GM12878 (cell line): ENCODE measurements at regions not wholly inside any gene's neighbourhood (a gene's known extent, or its start where the extent isn't known, plus 50 kb on each side); places are given as distances from the start of the nearest gene placed in this dataset.

ENCODE experiments used
- ATAC-seq: fragments of 200-7000 bp; cut with Tn5 transposase; 3 replicates; pipeline ENCODE4 v1.9.1; 2020; ENCODE audit warnings: mild to moderate bottlenecking, moderate library complexity
- BruUV-seq: library from RNA; stranded (reverse); fragments of 400-500 nt; replicated peaks from 2 replicates; lab custom pipeline; 2021; lab: Mats Ljungman, UMichigan
- CTCF ChIA-PET: fragments of 300-600 bp; sonication (Branson Sonifier 250); formaldehyde crosslinking; extraction: SDS; loops from one replicate; lab custom pipeline; 2021; ENCODE audit warnings: inconsistent platforms; lab: Yijun Ruan, JAX
- POLR2A ChIA-PET: fragments of 350-600 bp; formaldehyde crosslinking; extraction: SDS; loops from one replicate; lab custom pipeline; 2021; ENCODE audit warnings: inconsistent platforms; lab: Charles Lee
- RAD21 ChIA-PET: fragments of 300-600 bp; sonication (Branson Sonifier 250); formaldehyde crosslinking; loops from one replicate; lab custom pipeline; 2023; ENCODE audit warnings: antibody characterized with exemption; ENCODE audit not compliant: unreplicated experiment; lab: Charles Lee
- SMC1A ChIA-PET: fragments of 300-600 bp; sonication (Branson Sonifier 250); formaldehyde crosslinking; loops from one replicate; lab custom pipeline; 2023; ENCODE audit not compliant: unreplicated experiment, uncharacterized antibody; lab: Charles Lee
- DNase-seq: peaks from one replicate; pipeline ENCODE4 v3.0.0-alpha.2; 2011; ENCODE audit warnings: low read depth, low spot score
- FAIRE-seq: peaks from 3 replicates; lab custom pipeline; 2011; peaks lifted over from hg19 to GRCh38; lab: Jason Lieb, UNC
- H2AFZ ChIP-seq: 2 replicates; pipeline ENCODE4 v1.6.0; 2011; ENCODE audit warnings: low read depth, low read length, control low read depth; ENCODE audit not compliant: control insufficient read depth
- H3K27ac ChIP-seq: 2 replicates; pipeline ENCODE4 v1.5.1; 2011; ENCODE audit warnings: control low read depth; ENCODE audit not compliant: control insufficient read depth, insufficient read depth
- H3K27me3 ChIP-seq, 2 experiments: replicated peaks in 1 of 2; 2 replicates each; pipeline versions ENCODE4 v1.6.0 to v1.6.1; 2011; ENCODE audit warnings: low read length in 1 of 2; ENCODE audit not compliant: control insufficient read depth in 2 of 2, insufficient read depth in 2 of 2
- H3K36me3 ChIP-seq, 2 experiments: 2 replicates each; pipeline ENCODE4 v1.5.1; 2011; ENCODE audit warnings: low read length in 1 of 2; ENCODE audit not compliant: control insufficient read depth in 2 of 2, insufficient read depth in 2 of 2
- H3K4me1 ChIP-seq: 2 replicates; pipeline ENCODE4 v1.6.1; 2011; ENCODE audit warnings: mild to moderate bottlenecking, low read length, moderate library complexity, mixed read lengths; ENCODE audit not compliant: control insufficient read depth, insufficient read depth
- H3K4me2 ChIP-seq: 2 replicates; pipeline ENCODE4 v1.6.0; 2011; ENCODE audit warnings: control low read depth; ENCODE audit not compliant: control insufficient read depth, insufficient read depth
- H3K4me3 ChIP-seq: fragments of 200-600 bp; sonication (generic); 2 replicates; pipeline ENCODE4 v1.5.1; 2016
- H3K79me2 ChIP-seq: 2 replicates; pipeline ENCODE4 v1.6.0; 2011; ENCODE audit warnings: low read length; ENCODE audit not compliant: control insufficient read depth, insufficient read depth
- H3K9ac ChIP-seq: 2 replicates; pipeline ENCODE4 v1.8.0; 2011; ENCODE audit warnings: low read length, control low read depth, mixed read lengths; ENCODE audit not compliant: control insufficient read depth, insufficient read depth
- H3K9me3 ChIP-seq: replicated peaks from 3 replicates; pipeline ENCODE4 v1.5.1; 2011; ENCODE audit warnings: mild to moderate bottlenecking, low read length; ENCODE audit not compliant: control insufficient read depth, insufficient read depth
- H4K20me1 ChIP-seq: 2 replicates; pipeline ENCODE4 v1.6.0; 2011; ENCODE audit not compliant: control insufficient read depth, insufficient read depth
- CHD4 ChIP-seq: fragments of 200-600 bp; sonication (generic); IDR thresholded peaks from 2 replicates; pipeline ENCODE4 v1.6.1; 2016; ENCODE audit warnings: mild to moderate bottlenecking
- EED ChIP-seq: sonication (generic); IDR thresholded peaks from 2 replicates; pipeline ENCODE4 v1.6.1; 2016; ENCODE audit warnings: antibody characterized with exemption, low read depth
- RCOR1 ChIP-seq: conservative IDR thresholded peaks from 2 replicates; pipeline ENCODE4 v1.6.1; 2012; ENCODE audit warnings: low read depth, low read length, improper control_type of control experiment
- RUNX3 ChIP-seq: IDR thresholded peaks from 2 replicates; pipeline ENCODE4 v1.6.1; 2012; ENCODE audit warnings: low read length, inconsistent platforms
- SMARCA5 ChIP-seq: fragments of 450-650 bp; IDR thresholded peaks from 2 replicates; pipeline ENCODE4 v1.6.1; 2017; ENCODE audit warnings: mild to moderate bottlenecking
- SP1 ChIP-seq: IDR thresholded peaks from one replicate; pipeline ENCODE4 v1.6.1; 2011; ENCODE audit warnings: low read depth, low read length
- SUPT20H ChIP-seq: IDR thresholded peaks from 2 replicates; pipeline ENCODE4 v1.6.1; 2011; ENCODE audit warnings: low read depth, mild to moderate bottlenecking, low read length, moderate library complexity, borderline replicate concordance; ENCODE audit not compliant: control insufficient read depth
- ZNF384 ChIP-seq: IDR thresholded peaks from 2 replicates; pipeline ENCODE4 v1.6.1; 2012; ENCODE audit warnings: low read depth, mild to moderate bottlenecking, low read length, improper control_type of control experiment, borderline replicate concordance
- ZNF687 ChIP-seq: fragments of 450-650 bp; IDR thresholded peaks from 2 replicates; pipeline ENCODE4 v1.6.1; 2017; ENCODE audit warnings: mild to moderate bottlenecking, moderate library complexity
- ZSCAN29 ChIP-seq: fragments of 450-650 bp; IDR thresholded peaks from 2 replicates; pipeline ENCODE4 v1.6.1; 2017; ENCODE audit warnings: mild to moderate bottlenecking, moderate library complexity
- WGBS: methylation state at CpG from one replicate; pipeline ENCODE4 v1.1.6; 2016; ENCODE audit warnings: low lambda C conversion rate; ENCODE audit not compliant: insufficient replicate concordance, insufficient coverage; ENCODE audit errors: missing lambda C conversion rate; 5-methylcytosine and 5-hydroxymethylcytosine counted together
- in situ Hi-C: fragments of 300-500 bp; cut with MboI; formaldehyde crosslinking; loops from 9 replicates; pipeline ENCODE4 v1.14.3; 2018; ENCODE audit warnings: mixed read lengths
- intact Hi-C: fragments of 100-400 bp; cut with micrococcal nuclease; formaldehyde crosslinking; loops from one replicate; pipeline ENCODE4 v1.14.2; 2022; ENCODE audit not compliant: unreplicated experiment
- TF ChIP-seq, protein P1 (sequence below): IDR thresholded peaks from 2 replicates; pipeline ENCODE4 v1.6.1; 2011; ENCODE audit warnings: mild to moderate bottlenecking, low read depth, low read length, moderate library complexity; ENCODE audit not compliant: insufficient replicate concordance
- TF ChIP-seq, protein P2 (sequence below): fragments of 450-650 bp; IDR thresholded peaks from 2 replicates; pipeline ENCODE4 v1.6.1; 2017; ENCODE audit warnings: mild to moderate bottlenecking, low read depth, inconsistent platforms; ENCODE audit not compliant: poor library complexity, severe bottlenecking
- TF ChIP-seq, protein P3 (sequence below): fragments of 450-650 bp; formaldehyde crosslinking; IDR thresholded peaks from 2 replicates; pipeline ENCODE4 v1.4.0; 2022; ENCODE audit warnings: mild to moderate bottlenecking, moderate library complexity

DNA sequence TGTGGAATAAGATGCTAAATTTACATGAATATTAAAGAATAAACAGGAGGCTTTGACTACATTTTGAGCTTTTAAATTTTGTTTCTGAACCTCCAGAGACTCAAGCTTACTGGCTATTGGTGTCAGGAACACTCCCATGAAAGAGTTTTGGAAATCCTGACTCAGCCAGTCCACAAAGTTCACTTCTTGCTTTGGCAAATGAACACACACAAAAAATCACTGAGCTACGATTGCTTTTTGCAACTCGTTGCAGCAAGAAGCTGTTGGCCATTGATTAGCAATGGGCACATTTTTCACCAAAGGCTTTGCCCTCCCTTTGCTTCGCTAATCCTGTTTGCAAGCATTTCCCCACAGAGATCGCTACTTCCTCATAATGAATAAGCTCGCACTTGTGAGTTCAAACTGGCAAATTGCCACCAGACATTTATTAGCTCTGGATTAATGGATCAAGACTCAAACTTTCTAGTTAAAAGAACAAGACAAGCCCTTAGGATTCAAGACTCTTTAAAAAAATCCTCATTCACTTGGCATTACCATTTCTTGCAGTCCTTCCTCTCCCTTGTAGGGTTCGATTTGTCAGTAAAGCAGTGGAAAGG lies 343.2 kb upstream of the ONECUT1 start:
- no peaks in the 10 kb centered on the region for H3K36me3 ChIP-seq
- H3K9me3 ChIP-seq = no peaks in the 10 kb centered on the region
- H3K27ac ChIP-seq = no peak overlapping the region
- SMC1A ChIA-PET = interaction anchor here (0.6 kb wide), 1 partner anchor 75 kb away, joined by 3 read pairs; no protein-coding TSS in a partner anchor
- no peak overlapping the region for H2AFZ ChIP-seq
- 12% methylated on average over 6 of the region's 6 CpGs for WGBS
- RAD21 ChIA-PET = no interaction called here
- POLR2A ChIA-PET = no interaction called here
- no peak for DNase-seq
- H3K4me3 ChIP-seq = no peak overlapping the region
- intact Hi-C loops = no loop called here
- no peaks in the 10 kb centered on the region for H3K79me2 ChIP-seq
- BruUV-seq = no TSS peak
- no peaks in the 10 kb centered on the region for H3K27me3 ChIP-seq
- H3K4me1 ChIP-seq = no peaks in the 10 kb centered on the region
- no peaks in the 10 kb centered on the region for H4K20me1 ChIP-seq
- CTCF ChIA-PET = no interaction called here
- in situ Hi-C loops = no loop called here
- no peak overlapping the region for H3K9ac ChIP-seq
- FAIRE-seq = no peak
- no peak overlapping the region for H3K4me2 ChIP-seq
- no peak for ATAC-seq
- TF ChIP-seq ZNF384 = no peak
- TF ChIP-seq, protein P1, sequence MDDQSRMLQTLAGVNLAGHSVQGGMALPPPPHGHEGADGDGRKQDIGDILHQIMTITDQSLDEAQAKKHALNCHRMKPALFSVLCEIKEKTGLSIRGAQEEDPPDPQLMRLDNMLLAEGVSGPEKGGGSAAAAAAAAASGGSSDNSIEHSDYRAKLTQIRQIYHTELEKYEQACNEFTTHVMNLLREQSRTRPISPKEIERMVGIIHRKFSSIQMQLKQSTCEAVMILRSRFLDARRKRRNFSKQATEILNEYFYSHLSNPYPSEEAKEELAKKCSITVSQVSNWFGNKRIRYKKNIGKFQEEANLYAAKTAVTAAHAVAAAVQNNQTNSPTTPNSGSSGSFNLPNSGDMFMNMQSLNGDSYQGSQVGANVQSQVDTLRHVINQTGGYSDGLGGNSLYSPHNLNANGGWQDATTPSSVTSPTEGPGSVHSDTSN = no peak
- no peak for TF ChIP-seq CHD4
- TF ChIP-seq, protein P2, sequence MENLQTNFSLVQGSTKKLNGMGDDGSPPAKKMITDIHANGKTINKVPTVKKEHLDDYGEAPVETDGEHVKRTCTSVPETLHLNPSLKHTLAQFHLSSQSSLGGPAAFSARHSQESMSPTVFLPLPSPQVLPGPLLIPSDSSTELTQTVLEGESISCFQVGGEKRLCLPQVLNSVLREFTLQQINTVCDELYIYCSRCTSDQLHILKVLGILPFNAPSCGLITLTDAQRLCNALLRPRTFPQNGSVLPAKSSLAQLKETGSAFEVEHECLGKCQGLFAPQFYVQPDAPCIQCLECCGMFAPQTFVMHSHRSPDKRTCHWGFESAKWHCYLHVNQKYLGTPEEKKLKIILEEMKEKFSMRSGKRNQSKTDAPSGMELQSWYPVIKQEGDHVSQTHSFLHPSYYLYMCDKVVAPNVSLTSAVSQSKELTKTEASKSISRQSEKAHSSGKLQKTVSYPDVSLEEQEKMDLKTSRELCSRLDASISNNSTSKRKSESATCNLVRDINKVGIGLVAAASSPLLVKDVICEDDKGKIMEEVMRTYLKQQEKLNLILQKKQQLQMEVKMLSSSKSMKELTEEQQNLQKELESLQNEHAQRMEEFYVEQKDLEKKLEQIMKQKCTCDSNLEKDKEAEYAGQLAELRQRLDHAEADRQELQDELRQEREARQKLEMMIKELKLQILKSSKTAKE = no peak
- no peak for TF ChIP-seq SP1
- no peak for TF ChIP-seq ZSCAN29
- TF ChIP-seq SMARCA5 = no peak
- no peak for TF ChIP-seq ZNF687
- no peak for TF ChIP-seq EED
- TF ChIP-seq, protein P3, sequence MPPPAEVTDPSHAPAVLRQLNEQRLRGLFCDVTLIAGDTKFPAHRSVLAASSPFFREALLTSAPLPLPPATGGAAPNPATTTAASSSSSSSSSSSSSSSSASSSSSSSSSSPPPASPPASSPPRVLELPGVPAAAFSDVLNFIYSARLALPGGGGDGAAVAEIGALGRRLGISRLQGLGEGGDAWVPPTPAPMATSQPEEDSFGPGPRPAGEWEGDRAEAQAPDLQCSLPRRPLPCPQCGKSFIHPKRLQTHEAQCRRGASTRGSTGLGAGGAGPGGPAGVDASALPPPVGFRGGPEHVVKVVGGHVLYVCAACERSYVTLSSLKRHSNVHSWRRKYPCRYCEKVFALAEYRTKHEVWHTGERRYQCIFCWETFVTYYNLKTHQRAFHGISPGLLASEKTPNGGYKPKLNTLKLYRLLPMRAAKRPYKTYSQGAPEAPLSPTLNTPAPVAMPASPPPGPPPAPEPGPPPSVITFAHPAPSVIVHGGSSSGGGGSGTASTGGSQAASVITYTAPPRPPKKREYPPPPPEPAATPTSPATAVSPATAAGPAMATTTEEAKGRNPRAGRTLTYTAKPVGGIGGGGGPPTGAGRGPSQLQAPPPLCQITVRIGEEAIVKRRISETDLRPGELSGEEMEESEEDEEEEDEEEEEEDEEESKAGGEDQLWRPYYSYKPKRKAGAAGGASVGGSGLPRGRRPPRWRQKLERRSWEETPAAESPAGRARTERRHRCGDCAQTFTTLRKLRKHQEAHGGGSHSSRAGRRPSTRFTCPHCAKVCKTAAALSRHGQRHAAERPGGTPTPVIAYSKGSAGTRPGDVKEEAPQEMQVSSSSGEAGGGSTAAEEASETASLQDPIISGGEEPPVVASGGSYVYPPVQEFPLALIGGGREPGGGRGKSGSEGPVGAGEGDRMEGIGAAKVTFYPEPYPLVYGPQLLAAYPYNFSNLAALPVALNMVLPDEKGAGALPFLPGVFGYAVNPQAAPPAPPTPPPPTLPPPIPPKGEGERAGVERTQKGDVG (CRISPR knock-in tag) = no peak
- TF ChIP-seq RUNX3 = no peak
- TF ChIP-seq RCOR1 = no peak
- TF ChIP-seq SUPT20H = no peak
